NCI-H748 (cell line): ENCODE measurements at regions not wholly inside any gene's neighbourhood (a gene's known extent, or its start where the extent isn't known, plus 50 kb on each side); places are given as distances from the start of the nearest gene placed in this dataset.
A peak's percentile ranks its signal among the peaks of the same experiment; 100 is the strongest.

ENCODE experiments used
- DNase-seq: peaks from one replicate; lab custom pipeline; 2025; ENCODE audit not compliant: unreplicated experiment; lab: John Stamatoyannopoulos, UW

DNA sequence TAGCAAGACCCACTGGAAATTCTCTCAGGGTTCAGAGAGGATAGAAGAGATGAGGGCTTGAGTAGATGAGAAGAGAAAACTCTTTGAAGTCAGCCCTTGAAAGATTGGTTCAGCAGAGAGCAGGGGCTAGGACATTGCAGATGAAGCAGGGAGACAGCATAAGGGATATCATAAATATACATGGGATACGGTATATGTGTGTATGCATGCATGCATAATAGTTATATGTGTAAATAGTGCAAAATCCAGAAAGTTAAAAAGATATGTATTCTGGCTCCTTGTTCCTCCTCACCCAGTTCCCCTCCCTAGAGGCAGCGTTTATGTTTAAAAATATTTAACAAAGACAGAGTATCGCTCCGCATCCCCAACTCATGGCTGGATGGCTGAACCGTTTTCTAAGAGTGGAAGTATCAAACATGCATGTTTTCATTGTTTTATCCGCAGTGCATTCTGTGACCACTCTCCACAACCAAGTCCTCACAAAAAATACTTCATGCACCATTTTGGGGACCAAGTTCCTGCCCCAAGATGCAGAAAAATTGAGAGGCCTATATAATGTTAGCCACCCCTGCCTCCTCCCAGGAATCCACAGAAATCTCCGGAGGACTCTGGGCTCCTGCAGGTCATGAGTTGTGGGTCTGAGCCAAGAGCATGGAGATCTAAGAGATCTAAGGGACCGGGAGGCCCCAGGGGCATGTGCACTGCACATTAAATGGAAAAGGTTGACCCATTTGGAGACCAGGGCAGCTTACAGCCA, 119.5 kb downstream of the MTX3 start:
- no peak for DNase-seq

GRCh38 chr5:79868163-79868670, 122.8 kb downstream of the MTX3 start:
- no peak for DNase-seq

DNA sequence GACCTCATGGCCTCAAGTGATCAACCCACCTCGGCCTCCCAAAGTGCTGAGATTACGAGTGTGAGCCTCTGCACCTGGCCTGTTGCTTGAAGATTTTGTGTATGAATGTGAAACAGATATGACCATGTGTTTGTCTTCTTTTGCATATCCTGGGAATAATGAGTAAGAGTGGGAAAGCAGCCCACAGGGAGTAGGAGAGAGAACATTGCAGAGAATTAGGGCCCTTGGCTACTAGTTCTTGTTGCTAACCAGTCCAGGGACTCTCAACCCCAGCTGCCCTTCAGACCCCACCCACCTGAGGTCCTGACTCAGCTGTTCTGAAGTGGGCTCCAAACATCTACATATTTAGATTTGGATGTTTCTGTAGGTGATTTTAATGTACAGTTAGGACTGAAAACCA, 125.5 kb downstream of the MTX3 start:
- no peak for DNase-seq

DNA sequence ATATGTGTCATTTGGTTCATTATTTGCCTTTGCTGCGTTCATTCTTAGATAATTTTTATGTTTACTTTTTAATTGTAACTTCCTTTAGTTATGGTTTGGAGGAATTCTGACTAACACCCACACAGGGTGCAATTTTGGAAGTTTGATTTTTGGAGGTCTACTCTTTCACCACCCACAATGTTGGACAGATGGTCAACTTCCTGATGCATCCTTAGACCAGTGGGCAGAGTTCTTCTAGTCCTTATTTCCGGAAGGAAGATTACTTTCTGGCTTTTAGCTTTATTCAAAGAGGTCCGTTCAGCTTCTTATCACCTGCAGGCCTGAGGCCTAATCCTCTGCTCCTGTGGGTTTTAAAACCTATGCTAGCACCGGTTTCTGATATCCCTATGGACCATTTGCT, 126.7 kb downstream of the MTX3 start:
- no peak for DNase-seq

DNA sequence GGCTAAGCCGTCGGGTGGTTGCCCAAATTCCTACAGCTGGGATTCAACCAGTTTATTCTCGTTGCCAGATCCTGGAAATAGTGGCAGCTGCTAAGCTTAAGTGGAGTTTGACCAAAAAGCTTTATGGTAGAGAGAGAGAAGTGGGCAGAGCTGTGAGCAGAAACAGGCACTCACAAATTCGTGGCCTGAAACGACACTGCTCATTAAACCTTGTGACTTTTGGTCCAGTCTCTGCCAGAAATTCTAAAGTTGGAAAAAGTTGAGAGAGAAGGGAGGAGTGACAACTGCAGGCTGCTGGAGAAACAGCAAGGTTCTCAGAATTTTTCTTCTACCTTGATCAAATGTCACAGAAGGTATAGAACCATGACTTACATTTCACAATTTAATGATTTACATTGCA, 131.5 kb downstream of the MTX3 start:
- no peak for DNase-seq

DNA sequence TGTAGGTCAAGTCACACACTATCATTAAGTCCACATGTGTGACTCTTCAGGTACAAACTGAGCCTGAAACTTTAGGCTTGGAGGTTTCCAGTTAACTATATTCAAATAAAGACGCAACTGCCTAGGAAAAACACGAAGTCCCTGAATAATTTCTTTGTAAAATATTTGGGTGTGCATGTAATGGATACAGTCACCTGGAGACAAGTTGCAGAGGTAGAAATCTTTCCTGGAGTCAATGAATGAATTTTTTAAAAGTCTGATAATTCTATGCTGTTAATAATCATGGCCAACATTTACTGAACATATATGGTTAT, 132.7 kb downstream of the MTX3 start:
- no peak for DNase-seq

DNA sequence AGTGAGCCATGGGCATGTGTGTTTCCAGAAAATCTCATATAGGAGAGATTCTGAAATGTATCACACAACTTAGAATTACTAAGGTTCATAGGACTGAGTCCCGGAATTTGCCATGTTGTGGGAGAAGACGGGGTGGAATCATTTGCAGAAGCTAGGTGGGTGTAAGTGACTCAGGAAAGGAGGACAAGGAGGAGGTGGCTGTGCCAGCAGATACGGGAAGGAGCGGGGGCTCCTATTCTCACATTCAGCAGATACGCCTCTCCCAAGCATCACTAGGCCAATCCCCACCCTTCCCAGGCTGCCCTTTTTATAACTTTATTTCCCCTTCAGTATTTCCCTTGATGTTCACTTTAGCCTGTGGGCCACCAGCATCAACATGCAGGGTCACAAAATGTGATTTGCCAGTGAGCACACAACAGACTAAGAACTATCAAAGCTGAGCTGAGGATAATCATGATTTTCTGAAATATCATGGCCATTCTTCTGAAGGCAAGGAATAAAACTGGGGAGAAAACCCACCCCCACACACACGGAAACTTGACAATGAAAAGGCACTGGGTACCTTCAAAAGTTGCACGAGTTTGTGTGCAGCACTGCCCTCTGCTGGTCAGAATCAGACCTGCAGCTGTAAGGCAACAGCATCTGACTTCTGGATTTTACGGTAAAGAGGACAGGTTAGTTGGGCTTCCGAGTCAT, 133.2 kb downstream of the MTX3 start:
- peak; percentile 65 for DNase-seq

DNA sequence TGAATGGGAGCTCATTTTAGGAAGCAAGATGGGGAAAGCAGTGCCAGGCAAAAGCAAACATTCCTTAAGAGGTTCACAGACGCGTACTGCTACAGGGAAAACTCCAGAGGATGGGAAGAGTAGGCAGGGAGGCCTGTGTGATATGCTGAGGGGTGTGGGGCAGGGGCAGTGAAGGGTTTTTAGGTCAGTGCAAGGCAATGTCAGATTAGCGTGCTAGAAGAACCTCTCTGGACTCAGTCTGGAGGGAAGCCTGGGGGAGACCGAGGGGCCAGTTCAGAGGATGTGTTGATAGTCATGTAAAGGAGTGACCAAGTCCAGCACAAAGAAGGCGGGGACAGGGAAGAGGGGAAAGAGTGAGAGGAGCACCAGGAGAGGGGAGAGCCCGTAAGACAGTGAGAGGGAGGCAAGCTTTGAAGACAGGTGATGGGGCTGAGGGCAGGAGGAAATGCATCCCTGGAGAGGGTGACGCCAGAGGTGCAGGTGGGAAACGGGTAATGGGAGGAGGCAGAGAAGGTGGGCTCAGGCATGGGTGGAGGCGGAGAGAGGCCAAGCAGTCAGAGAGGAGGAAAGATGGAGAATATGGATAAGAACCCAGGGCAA, 134.5 kb downstream of the MTX3 start:
- DNase-seq: no peak

DNA sequence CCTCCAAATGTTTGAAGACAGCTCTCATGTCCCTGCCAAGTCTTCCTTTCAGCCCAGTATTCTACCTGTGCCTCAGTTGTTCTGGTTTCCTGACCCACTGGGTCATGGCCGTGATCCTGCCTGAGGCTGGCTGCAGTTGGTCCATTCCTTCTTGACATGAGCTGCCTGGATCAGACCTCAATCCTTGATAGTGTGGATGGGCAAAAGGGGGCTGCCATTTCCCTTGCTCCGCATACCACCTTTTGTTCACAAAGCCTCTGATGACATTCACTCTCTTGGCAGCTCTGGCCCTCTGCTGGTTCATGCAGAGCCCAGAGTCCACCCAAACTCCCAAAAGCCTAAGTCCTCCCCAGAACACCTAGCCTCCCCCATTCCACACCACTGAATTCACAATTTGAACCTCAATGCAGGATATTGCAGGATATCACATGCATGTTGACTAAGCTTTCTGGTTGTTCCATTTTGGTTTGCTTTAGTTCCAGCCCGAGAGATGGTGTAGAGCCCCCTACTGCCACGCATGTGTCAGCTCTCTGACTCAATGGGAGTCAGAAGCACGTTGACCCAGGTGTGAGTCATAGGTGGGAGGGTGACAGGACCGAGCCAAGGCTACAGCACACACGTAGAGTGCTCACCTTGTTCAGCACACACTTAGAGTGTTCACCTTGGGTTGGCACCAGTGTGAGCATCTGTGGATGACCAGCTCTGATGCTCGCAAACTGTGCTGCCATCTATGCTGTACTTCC, 137.2 kb downstream of the MTX3 start:
- DNase-seq: no peak

- no peak for DNase-seq
These were observed 138.0 kb downstream of the MTX3 start for GRCh38 chr5:79853028-79853427.

- DNase-seq: no peak
These were observed 139.6 kb downstream of the MTX3 start for GRCh38 chr5:79851391-79851863.

DNA sequence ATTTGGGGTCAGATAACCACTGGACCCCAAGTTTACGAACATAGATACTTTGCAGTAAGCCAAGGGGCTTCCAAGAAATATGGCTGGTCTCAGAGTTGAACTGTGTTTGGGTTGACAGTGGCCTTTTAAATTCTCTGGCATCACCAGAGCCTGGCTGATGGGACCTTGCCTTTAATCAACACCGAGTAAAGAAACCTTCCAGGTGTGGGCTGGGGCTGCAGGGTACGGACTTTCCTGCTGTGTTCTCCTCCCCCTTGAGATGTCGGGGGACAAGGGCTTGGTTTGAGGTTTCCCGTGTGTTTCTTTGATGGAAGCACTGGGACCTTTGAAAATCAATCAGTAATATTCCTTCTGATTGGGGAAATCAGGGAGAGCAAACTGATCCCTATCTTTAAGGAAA, 140.1 kb downstream of the MTX3 start:
- no peak for DNase-seq

DNA sequence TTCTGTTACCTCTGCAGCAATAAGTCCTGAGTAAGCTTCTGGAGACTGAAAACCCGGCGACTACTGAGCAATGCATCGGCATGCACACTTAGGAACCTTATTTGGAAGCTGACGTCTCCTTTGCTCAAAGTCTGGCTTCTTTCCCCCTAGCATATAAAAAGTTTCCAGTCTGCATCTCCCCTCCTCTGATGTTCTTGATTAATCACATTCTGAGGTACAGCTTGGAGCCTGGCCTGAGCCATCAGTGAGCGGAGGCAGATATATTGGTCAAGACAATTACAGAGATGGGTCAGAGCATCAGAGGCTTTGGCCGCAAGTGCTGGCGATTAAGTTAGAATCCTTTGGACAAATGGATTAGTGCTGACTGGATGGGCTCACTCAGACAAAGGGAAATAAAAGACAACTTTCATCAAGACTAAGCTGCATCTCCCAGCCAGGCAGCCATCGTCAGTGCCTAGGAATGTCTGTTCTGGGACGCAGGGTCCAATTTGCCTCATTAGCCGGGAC, 140.7 kb downstream of the MTX3 start:
- DNase-seq: no peak

- no peak for DNase-seq
These were observed 141.4 kb downstream of the MTX3 start for GRCh38 chr5:79849486-79850315.
